Smooth muscle cell (in vitro differentiated cells): ENCODE measurements at regions not wholly inside any gene's neighbourhood (a gene's known extent, or its start where the extent isn't known, plus 50 kb on each side); places are given as distances from the start of the nearest gene placed in this dataset.

Source experiments
- DNase-seq: peaks from one replicate; lab custom pipeline; 2025; ENCODE audit not compliant: unreplicated experiment; lab: John Stamatoyannopoulos, UW
- H2AFZ ChIP-seq: fragments of 200-600 bp; sonication (generic); 2 replicates; pipeline ENCODE4 v1.6.0; 2016; ENCODE audit warnings: antibody characterized with exemption, low read depth, mild to moderate bottlenecking
- H3F3A ChIP-seq: fragments of 200-600 bp; sonication (generic); 2 replicates; pipeline ENCODE4 v1.6.0; 2017; ENCODE audit warnings: antibody characterized with exemption, low read depth
- H3K27ac ChIP-seq: fragments of 200-600 bp; sonication (generic); 2 replicates; pipeline ENCODE4 v1.5.1; 2016; ENCODE audit warnings: low read depth, mild to moderate bottlenecking
- H3K27me3 ChIP-seq: fragments of 200-600 bp; sonication (generic); 2 replicates; pipeline ENCODE4 v1.6.1; 2016; ENCODE audit warnings: low read depth, mild to moderate bottlenecking
- H3K36me3 ChIP-seq: fragments of 200-600 bp; sonication (generic); 2 replicates; pipeline ENCODE4 v1.5.1; 2016; ENCODE audit warnings: low read depth
- H3K4me1 ChIP-seq: fragments of 200-600 bp; sonication (generic); 2 replicates; pipeline ENCODE4 v1.5.1; 2016; ENCODE audit warnings: low read depth
- H3K4me2 ChIP-seq: fragments of 200-600 bp; sonication (generic); 2 replicates; pipeline ENCODE4 v1.6.0; 2016; ENCODE audit warnings: mild to moderate bottlenecking
- H3K4me3 ChIP-seq: fragments of 200-600 bp; sonication (generic); 2 replicates; pipeline ENCODE4 v1.5.1; 2016; ENCODE audit warnings: mild to moderate bottlenecking
- H3K79me2 ChIP-seq: fragments of 200-600 bp; sonication (generic); 2 replicates; pipeline ENCODE4 v1.6.0; 2016; ENCODE audit warnings: low read depth, mild to moderate bottlenecking
- H3K9ac ChIP-seq: fragments of 200-600 bp; sonication (generic); 2 replicates; pipeline ENCODE4 v1.6.0; 2016; ENCODE audit warnings: low read depth
- H3K9me3 ChIP-seq: fragments of 200-600 bp; sonication (generic); replicated peaks from 2 replicates; pipeline ENCODE4 v1.5.1; 2016; ENCODE audit warnings: low read depth
- H4K20me1 ChIP-seq: fragments of 200-600 bp; sonication (generic); 2 replicates; pipeline ENCODE4 v1.6.0; 2016; ENCODE audit warnings: low read depth
- CTCF ChIP-seq: fragments of 200-600 bp; sonication (generic); IDR thresholded peaks from 2 replicates; pipeline ENCODE4 v1.5.1; 2017; ENCODE audit warnings: borderline replicate concordance, mild to moderate bottlenecking, antibody characterized with exemption; ENCODE audit not compliant: insufficient read depth, poor library complexity, severe bottlenecking
- WGBS: methylation state at CpG from one replicate; pipeline ENCODE4 v1.1.7; 2016; ENCODE audit warnings: low lambda C conversion rate; 5-methylcytosine and 5-hydroxymethylcytosine counted together

DNA sequence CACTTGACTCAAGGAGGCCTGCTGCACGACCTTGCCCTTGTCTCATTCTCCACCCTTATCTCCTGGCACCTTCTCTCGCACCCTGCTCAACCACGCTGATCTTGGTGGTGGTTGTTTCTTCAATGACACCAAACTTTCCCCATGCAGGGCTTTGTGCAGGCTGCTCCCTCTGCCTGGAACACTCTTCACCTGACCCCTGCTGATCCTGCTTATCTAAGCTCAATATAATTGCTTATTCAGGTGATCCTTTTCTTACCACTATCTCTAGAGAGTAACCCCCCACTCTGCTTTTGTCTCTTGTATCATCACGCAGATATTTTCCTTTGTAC, 604.4 kb downstream of the BUD13 start:
- Histone ChIP-seq H3K27me3 (no peaks in the 10 kb centered on the region), H3K36me3 (no peaks in the 10 kb centered on the region), H2AFZ (no peak overlapping the region), H3F3A (no peaks in the 10 kb centered on the region), H3K4me1 (no peaks in the 10 kb centered on the region), H3K79me2 (no peaks in the 10 kb centered on the region), H3K9me3 (no peaks in the 10 kb centered on the region), H3K4me2 (no peak overlapping the region), H3K9ac (no peak overlapping the region), H4K20me1 (no peaks in the 10 kb centered on the region), H3K27ac (no peak overlapping the region), H3K4me3 (no peak overlapping the region)
- WGBS = 92% methylated on average over 4 of the region's 4 CpGs
- TF ChIP-seq CTCF = no peak
- DNase-seq = no peak

GRCh38 chr11:116167706-116168458, 604.9 kb downstream of the BUD13 start:
- Histone ChIP-seq H3K36me3 (no peaks in the 10 kb centered on the region), H3K9ac (no peak overlapping the region), H3K27me3 (no peaks in the 10 kb centered on the region), H3K4me2 (no peak overlapping the region), H3K27ac (no peak overlapping the region), H3F3A (no peaks in the 10 kb centered on the region), H4K20me1 (no peaks in the 10 kb centered on the region), H2AFZ (no peak overlapping the region), H3K9me3 (no peaks in the 10 kb centered on the region), H3K4me1 (no peaks in the 10 kb centered on the region), H3K79me2 (no peaks in the 10 kb centered on the region), H3K4me3 (no peak overlapping the region)
- TF ChIP-seq CTCF = no peak
- WGBS = 94% methylated on average over 9 of the region's 9 CpGs
- DNase-seq = no peak

GRCh38 chr11:116166573-116167465, 606.0 kb downstream of the BUD13 start:
- no peaks in the 10 kb centered on the region for H3K79me2 ChIP-seq
- 77% methylated on average over 9 of the region's 9 CpGs for WGBS
- H3K4me1 ChIP-seq = no peaks in the 10 kb centered on the region
- H4K20me1 ChIP-seq = no peaks in the 10 kb centered on the region
- no peaks in the 10 kb centered on the region for H3K27me3 ChIP-seq
- no peaks in the 10 kb centered on the region for H3F3A ChIP-seq
- H3K9me3 ChIP-seq = no peaks in the 10 kb centered on the region
- H3K27ac ChIP-seq = no peak overlapping the region
- no peak for TF ChIP-seq CTCF
- H3K36me3 ChIP-seq = no peaks in the 10 kb centered on the region
- no peak overlapping the region for H3K4me3 ChIP-seq
- no peak for DNase-seq
- H2AFZ ChIP-seq = no peak overlapping the region
- peak overlapping the region; percentile 42 for H3K4me2 ChIP-seq
- H3K9ac ChIP-seq = no peak overlapping the region

- Histone ChIP-seq H3K27me3 (no peaks in the 10 kb centered on the region), H2AFZ (no peak overlapping the region), H3K79me2 (no peaks in the 10 kb centered on the region), H3K4me2 (no peak overlapping the region), H3K4me1 (no peaks in the 10 kb centered on the region), H3K9ac (no peak overlapping the region), H3K4me3 (no peak overlapping the region), H3K36me3 (no peaks in the 10 kb centered on the region), H3K9me3 (no peaks in the 10 kb centered on the region), H3K27ac (no peak overlapping the region), H4K20me1 (no peaks in the 10 kb centered on the region), H3F3A (no peaks in the 10 kb centered on the region)
- WGBS = 78% methylated on average over 5 of the region's 5 CpGs
- no peak for TF ChIP-seq CTCF
- no peak for DNase-seq
These were observed 607.9 kb downstream of the BUD13 start for GRCh38 chr11:116164843-116165242.
